ENCODE measurements at regions not wholly inside any gene's neighbourhood (a gene's known extent, or its start where the extent isn't known, plus 50 kb on each side); places are given as distances from the start of the nearest gene placed in this dataset.

DNA sequence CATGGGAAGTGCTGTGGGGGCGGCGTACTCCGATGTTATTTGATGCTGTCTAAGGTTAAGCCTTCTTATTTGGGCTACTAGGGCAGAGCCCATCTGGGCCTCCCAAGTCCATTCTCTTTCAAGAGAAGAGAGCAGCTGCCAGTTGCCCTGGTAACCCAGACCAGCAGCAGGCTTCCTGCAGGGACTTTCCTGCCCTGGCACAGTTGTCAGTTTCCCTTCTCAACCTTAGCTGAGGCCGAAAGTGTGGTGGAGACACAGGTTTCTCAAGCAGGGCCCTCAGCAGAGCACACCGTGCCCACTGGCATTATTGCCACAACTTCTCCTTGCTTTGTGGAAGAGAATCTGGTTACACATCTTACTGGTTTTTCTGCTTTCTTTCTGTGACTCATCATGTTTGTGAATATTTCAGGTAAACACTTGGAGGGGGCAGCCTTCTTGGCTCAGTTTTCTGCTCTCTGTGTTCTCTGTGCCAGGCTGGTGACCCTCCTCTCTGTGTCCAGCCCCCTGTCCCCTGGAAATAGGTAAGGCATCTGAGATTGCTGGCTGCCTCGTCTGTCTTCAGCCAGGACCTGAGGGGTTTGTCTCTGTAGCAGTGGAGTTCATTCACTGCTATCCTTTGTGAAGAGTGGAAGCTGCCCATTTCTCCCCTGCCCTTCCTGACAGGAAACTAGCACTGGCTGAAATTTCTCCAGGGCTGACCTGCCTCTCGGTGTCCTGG, 111.0 kb downstream of the B3GNT2 start:
- ATAC-seq (ENCODE audit: insufficient number of reproducible peaks, low FRiP score, low read depth), result no peak

GRCh38 chr2:62305421-62306176, 109.7 kb downstream of the B3GNT2 start:
- no peak overlapping the region for H3K27ac ChIP-seq
- DNase-seq (ENCODE audit: low spot score) (no peak), ATAC-seq (ENCODE audit: insufficient number of reproducible peaks, low FRiP score, low read depth) (no peak)
- no peaks in the 10 kb centered on the region for H3K27me3 ChIP-seq (replicated peaks; ENCODE audit: insufficient read depth)
- H3K36me3 ChIP-seq, result no peaks in the 10 kb centered on the region
- TF ChIP-seq, protein P1, sequence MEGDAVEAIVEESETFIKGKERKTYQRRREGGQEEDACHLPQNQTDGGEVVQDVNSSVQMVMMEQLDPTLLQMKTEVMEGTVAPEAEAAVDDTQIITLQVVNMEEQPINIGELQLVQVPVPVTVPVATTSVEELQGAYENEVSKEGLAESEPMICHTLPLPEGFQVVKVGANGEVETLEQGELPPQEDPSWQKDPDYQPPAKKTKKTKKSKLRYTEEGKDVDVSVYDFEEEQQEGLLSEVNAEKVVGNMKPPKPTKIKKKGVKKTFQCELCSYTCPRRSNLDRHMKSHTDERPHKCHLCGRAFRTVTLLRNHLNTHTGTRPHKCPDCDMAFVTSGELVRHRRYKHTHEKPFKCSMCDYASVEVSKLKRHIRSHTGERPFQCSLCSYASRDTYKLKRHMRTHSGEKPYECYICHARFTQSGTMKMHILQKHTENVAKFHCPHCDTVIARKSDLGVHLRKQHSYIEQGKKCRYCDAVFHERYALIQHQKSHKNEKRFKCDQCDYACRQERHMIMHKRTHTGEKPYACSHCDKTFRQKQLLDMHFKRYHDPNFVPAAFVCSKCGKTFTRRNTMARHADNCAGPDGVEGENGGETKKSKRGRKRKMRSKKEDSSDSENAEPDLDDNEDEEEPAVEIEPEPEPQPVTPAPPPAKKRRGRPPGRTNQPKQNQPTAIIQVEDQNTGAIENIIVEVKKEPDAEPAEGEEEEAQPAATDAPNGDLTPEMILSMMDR (IDR thresholded peaks at IDR 0.05), result no peak
- H3K4me3 ChIP-seq, result no peak overlapping the region
- H3K9me3 ChIP-seq, result no peaks in the 10 kb centered on the region
- H3K4me1 ChIP-seq (ENCODE audit: control insufficient read depth in 1 of 2, low read depth in 2 of 2), result peaks cover 12 to 24% of the 10 kb centered on the region in 2 donors

More for the DNA sequence above, 111.0 kb downstream of the B3GNT2 start:
- H3K4me1 ChIP-seq (ENCODE audit: control insufficient read depth in 1 of 2, low read depth in 2 of 2), result peaks cover 12 to 24% of the 10 kb centered on the region in 2 donors
- H3K27me3 ChIP-seq (replicated peaks; ENCODE audit: insufficient read depth), result no peaks in the 10 kb centered on the region
- H3K36me3 ChIP-seq, result no peaks in the 10 kb centered on the region
- no peak overlapping the region for H3K4me3 ChIP-seq
- TF ChIP-seq, protein P1 (IDR thresholded peaks at IDR 0.05), result no peak
- no peak for DNase-seq (ENCODE audit: low spot score)
- no peak overlapping the region for H3K27ac ChIP-seq
- H3K9me3 ChIP-seq, result no peaks in the 10 kb centered on the region

DNA sequence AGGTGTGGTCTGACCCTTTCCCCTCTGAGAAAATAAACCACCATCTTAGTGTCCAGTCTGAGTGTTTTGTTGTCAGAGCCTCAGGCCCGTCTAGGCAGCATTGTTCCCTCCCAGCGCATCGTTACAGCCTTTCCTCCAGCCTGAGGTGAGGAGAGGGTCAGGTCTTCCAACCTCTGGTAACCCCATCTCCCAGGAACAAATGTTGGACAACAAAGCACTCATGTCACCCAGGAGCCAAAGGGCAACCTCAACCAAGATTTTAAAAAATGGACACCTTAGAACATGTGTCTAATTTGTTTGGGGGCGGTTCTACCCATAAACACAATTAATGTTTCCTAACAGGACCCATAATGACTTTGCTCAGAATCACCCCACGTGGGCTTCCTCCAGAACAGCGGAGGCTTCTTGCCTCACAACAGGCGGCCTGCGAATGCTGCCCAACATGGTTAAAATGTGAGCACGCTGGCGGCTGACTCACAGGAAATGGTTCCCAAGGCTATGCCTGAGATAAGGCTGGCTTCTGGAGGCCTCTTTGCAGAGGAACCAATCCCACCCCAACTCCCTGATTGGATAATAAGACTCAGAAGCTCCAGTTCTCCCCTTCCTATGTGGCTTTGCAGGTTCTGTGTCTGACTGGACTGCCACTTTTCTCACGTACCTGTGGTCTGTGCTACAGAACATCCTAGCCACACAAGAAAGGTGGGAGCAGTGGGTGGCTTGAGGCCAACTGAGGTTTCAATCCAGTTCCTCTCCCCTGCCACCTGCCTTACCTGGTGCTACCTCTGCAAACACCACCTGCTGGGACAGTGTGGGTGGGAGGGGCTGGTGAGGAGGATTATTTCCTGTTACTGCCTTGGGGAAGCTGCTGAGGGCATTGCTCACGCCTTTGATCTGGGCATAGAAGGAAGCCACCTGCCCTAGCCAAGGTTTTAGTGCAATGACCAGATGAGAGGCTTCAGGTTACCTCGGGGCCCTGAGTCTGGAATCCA, 108.8 kb downstream of the B3GNT2 start:
- DNase-seq (ENCODE audit: low spot score) (peak; percentile 34), ATAC-seq (ENCODE audit: insufficient number of reproducible peaks, low FRiP score, low read depth) (peak; percentile 85)
- Histone ChIP-seq H3K27ac (peak overlapping the region in 1 of 2 donors; percentile 49), H3K27me3 (replicated peaks; ENCODE audit: insufficient read depth) (no peaks in the 10 kb centered on the region), H3K4me3 (no peak overlapping the region), H3K36me3 (no peaks in the 10 kb centered on the region), H3K4me1 (ENCODE audit: control insufficient read depth in 1 of 2, low read depth in 2 of 2) (peaks cover 7 to 22% of the 10 kb centered on the region in 2 donors), H3K9me3 (no peaks in the 10 kb centered on the region)
- TF ChIP-seq, protein P1 (IDR thresholded peaks at IDR 0.05), result no peak

- Histone ChIP-seq H3K4me1 (ENCODE audit: control insufficient read depth in 1 of 2, low read depth in 2 of 2) (peaks cover 3 to 15% of the 10 kb centered on the region in 2 donors), H3K27me3 (replicated peaks; ENCODE audit: insufficient read depth) (no peaks in the 10 kb centered on the region), H3K4me3 (no peak overlapping the region), H3K27ac (no peak overlapping the region), H3K9me3 (no peaks in the 10 kb centered on the region), H3K36me3 (no peaks in the 10 kb centered on the region)
- TF ChIP-seq, protein P1 (IDR thresholded peaks at IDR 0.05), result no peak
- ATAC-seq (ENCODE audit: insufficient number of reproducible peaks, low FRiP score, low read depth), result no peak
- DNase-seq (ENCODE audit: low spot score), result no peak
Observed at GRCh38 chr2:62303788-62304187, 107.9 kb downstream of the B3GNT2 start.

Measured in thoracic aorta (tissue), 2 donors.